ENCODE measurements at regions not wholly inside any gene's neighbourhood (a gene's known extent, or its start where the extent isn't known, plus 50 kb on each side); places are given as distances from the start of the nearest gene placed in this dataset.
"Not testable (repeated sequence)": the region's sequence is repeated elsewhere in the genome, so short reads cannot be mapped to it uniquely, and the experiment has no call there.

DNA sequence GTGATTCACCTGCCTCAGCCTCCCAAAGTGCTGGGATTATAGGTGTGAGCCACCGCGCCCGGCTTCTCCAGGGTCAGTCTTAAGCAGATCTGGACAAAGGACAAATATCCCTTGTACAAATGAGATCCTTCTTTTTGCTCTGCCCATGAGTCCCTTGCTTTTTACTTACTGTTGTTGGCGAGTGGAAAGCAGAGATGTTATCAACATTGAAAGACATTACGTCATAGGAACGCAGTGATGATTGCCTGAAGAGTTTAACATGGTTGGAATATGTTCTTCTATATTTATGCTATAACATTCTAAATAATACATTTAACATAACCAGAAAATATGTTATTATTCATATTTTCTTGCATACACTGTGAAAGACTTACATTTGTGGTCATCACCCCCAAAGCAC is 644.3 kb upstream of the LRRN3 start:
- no peak overlapping the region for H3K9ac ChIP-seq (ENCODE audit: low read depth in 1 of 3, low read length in 3 of 3)
- H3K4me1 ChIP-seq (ENCODE audit: control insufficient read depth in 3 of 3, insufficient read depth in 3 of 3, low read length in 3 of 3) = no peaks in the 10 kb centered on the region
- no peaks in the 10 kb centered on the region for H3K27me3 ChIP-seq (ENCODE audit: control insufficient read depth in 3 of 3, insufficient read depth in 3 of 3, low read length in 3 of 3)
- H3K9me3 ChIP-seq (ENCODE audit: control insufficient read depth in 3 of 3, low read length in 3 of 3) = no peaks in the 10 kb centered on the region
- no peak overlapping the region for H3K27ac ChIP-seq (ENCODE audit: low read depth, low read length)
- H3K36me3 ChIP-seq (ENCODE audit: control insufficient read depth in 3 of 3, insufficient read depth in 3 of 3, low read length in 3 of 3) = no peaks in the 10 kb centered on the region
- H3K4me3 ChIP-seq (ENCODE audit: low read length in 3 of 3) = no peak overlapping the region

DNA sequence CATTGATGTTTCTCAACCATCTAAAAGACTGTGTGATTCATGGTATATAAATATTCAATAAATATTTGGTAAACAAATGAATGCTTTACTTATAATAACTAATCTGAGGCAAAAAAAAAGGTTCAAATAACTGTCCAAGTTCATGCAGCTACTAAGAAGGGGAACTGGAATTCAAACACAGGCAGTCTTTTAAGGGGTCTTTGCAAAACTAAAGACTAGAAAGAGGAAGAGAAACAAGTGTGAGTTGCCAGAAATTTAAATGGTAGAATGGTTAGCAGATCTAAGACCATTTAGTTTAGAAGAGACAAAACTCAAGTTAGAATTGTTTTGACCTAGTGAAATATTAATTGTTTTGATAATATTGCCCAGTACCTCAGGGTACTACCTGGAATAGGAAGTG is 642.0 kb upstream of the LRRN3 start:
- Histone ChIP-seq H3K36me3 (ENCODE audit: control insufficient read depth in 3 of 3, insufficient read depth in 3 of 3, low read length in 3 of 3) (no peaks in the 10 kb centered on the region), H3K9ac (ENCODE audit: low read depth in 1 of 3, low read length in 3 of 3) (no peak overlapping the region), H3K9me3 (ENCODE audit: control insufficient read depth in 3 of 3, low read length in 3 of 3) (no peaks in the 10 kb centered on the region), H3K4me1 (ENCODE audit: control insufficient read depth in 3 of 3, insufficient read depth in 3 of 3, low read length in 3 of 3) (no peaks in the 10 kb centered on the region), H3K27me3 (ENCODE audit: control insufficient read depth in 3 of 3, insufficient read depth in 3 of 3, low read length in 3 of 3) (no peaks in the 10 kb centered on the region), H3K4me3 (ENCODE audit: low read length in 3 of 3) (no peak overlapping the region), H3K27ac (ENCODE audit: low read depth, low read length) (no peak overlapping the region)

- Histone ChIP-seq H3K4me3 (ENCODE audit: low read length in 3 of 3) (no peak overlapping the region), H3K27me3 (ENCODE audit: control insufficient read depth in 3 of 3, insufficient read depth in 3 of 3, low read length in 3 of 3) (no peaks in the 10 kb centered on the region), H3K4me1 (ENCODE audit: control insufficient read depth in 3 of 3, insufficient read depth in 3 of 3, low read length in 3 of 3) (no peaks in the 10 kb centered on the region), H3K9me3 (ENCODE audit: control insufficient read depth in 3 of 3, low read length in 3 of 3) (no peaks in the 10 kb centered on the region), H3K36me3 (ENCODE audit: control insufficient read depth in 3 of 3, insufficient read depth in 3 of 3, low read length in 3 of 3) (no peaks in the 10 kb centered on the region), H3K27ac (ENCODE audit: low read depth, low read length) (no peak overlapping the region), H3K9ac (ENCODE audit: low read depth in 1 of 3, low read length in 3 of 3) (no peak overlapping the region)
Measured at GRCh38 chr7:110454713-110455112, 636.2 kb upstream of the LRRN3 start.

- H3K4me3 ChIP-seq (ENCODE audit: low read length in 3 of 3) = no peak overlapping the region
Measured at GRCh38 chr7:110461621-110462020, 629.3 kb upstream of the LRRN3 start.

GRCh38 chr7:110470420-110470819 is 620.5 kb upstream of the LRRN3 start:
- no peaks in the 10 kb centered on the region for H3K27me3 ChIP-seq (ENCODE audit: control insufficient read depth in 3 of 3, insufficient read depth in 3 of 3, low read length in 3 of 3)
- H3K9ac ChIP-seq (ENCODE audit: low read depth in 1 of 3, low read length in 3 of 3) = no peak overlapping the region
- no peaks in the 10 kb centered on the region for H3K4me1 ChIP-seq (ENCODE audit: control insufficient read depth in 3 of 3, insufficient read depth in 3 of 3, low read length in 3 of 3)
- no peak overlapping the region for H3K4me3 ChIP-seq (ENCODE audit: low read length in 3 of 3)
- no peaks in the 10 kb centered on the region for H3K36me3 ChIP-seq (ENCODE audit: control insufficient read depth in 3 of 3, insufficient read depth in 3 of 3, low read length in 3 of 3)
- H3K27ac ChIP-seq (ENCODE audit: low read depth, low read length) = no peak overlapping the region
- H3K9me3 ChIP-seq (ENCODE audit: control insufficient read depth in 3 of 3, low read length in 3 of 3) = no peaks in the 10 kb centered on the region

More at GRCh38 chr7:110461621-110462020, 629.3 kb upstream of the LRRN3 start:
- H3K27ac ChIP-seq (ENCODE audit: low read depth, low read length) = no peak overlapping the region
- no peaks in the 10 kb centered on the region for H3K36me3 ChIP-seq (ENCODE audit: control insufficient read depth in 3 of 3, insufficient read depth in 3 of 3, low read length in 3 of 3)
- no peaks in the 10 kb centered on the region for H3K4me1 ChIP-seq (ENCODE audit: control insufficient read depth in 3 of 3, insufficient read depth in 3 of 3, low read length in 3 of 3)
- no peaks in the 10 kb centered on the region for H3K9me3 ChIP-seq (ENCODE audit: control insufficient read depth in 3 of 3, low read length in 3 of 3)
- no peaks in the 10 kb centered on the region for H3K27me3 ChIP-seq (ENCODE audit: control insufficient read depth in 3 of 3, insufficient read depth in 3 of 3, low read length in 3 of 3)
- no peak overlapping the region for H3K9ac ChIP-seq (ENCODE audit: low read depth in 1 of 3, low read length in 3 of 3)

GRCh38 chr7:110472419-110472818 is 618.5 kb upstream of the LRRN3 start:
- H3K27me3 ChIP-seq (ENCODE audit: control insufficient read depth in 3 of 3, insufficient read depth in 3 of 3, low read length in 3 of 3); H3K27ac ChIP-seq (ENCODE audit: low read depth, low read length); H3K36me3 ChIP-seq (ENCODE audit: control insufficient read depth in 3 of 3, insufficient read depth in 3 of 3, low read length in 3 of 3); H3K9me3 ChIP-seq (ENCODE audit: control insufficient read depth in 3 of 3, low read length in 3 of 3); H3K4me1 ChIP-seq (ENCODE audit: control insufficient read depth in 3 of 3, insufficient read depth in 3 of 3, low read length in 3 of 3); H3K9ac ChIP-seq (ENCODE audit: low read depth in 1 of 3, low read length in 3 of 3); H3K4me3 ChIP-seq (ENCODE audit: low read length in 3 of 3): not testable (repeated sequence)

DNA sequence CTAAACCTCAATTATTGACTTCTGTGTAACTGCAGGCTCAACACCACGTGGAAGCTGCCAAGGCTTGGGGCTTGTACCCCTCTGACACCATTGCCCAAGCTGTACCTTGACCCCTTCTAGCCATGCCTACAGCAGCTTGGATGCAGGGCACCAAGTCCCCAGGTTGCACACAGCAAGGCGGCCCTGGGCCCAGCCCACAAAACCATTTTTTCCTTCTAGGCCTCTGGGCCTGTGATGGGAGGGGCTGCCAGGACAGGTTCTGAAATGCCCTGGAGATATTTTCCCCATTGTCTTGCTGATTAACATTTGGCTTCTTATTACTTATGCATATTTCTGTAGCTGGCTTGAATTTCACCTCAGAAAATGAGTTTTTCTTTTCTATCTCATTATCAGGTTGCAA is 610.0 kb upstream of the LRRN3 start:
- Histone ChIP-seq H3K9me3 (ENCODE audit: control insufficient read depth in 3 of 3, low read length in 3 of 3) (no peaks in the 10 kb centered on the region), H3K4me3 (ENCODE audit: low read length in 3 of 3) (no peak overlapping the region), H3K27ac (ENCODE audit: low read depth, low read length) (no peak overlapping the region), H3K27me3 (ENCODE audit: control insufficient read depth in 3 of 3, insufficient read depth in 3 of 3, low read length in 3 of 3) (no peaks in the 10 kb centered on the region), H3K4me1 (ENCODE audit: control insufficient read depth in 3 of 3, insufficient read depth in 3 of 3, low read length in 3 of 3) (no peaks in the 10 kb centered on the region), H3K36me3 (ENCODE audit: control insufficient read depth in 3 of 3, insufficient read depth in 3 of 3, low read length in 3 of 3) (no peaks in the 10 kb centered on the region), H3K9ac (ENCODE audit: low read depth in 1 of 3, low read length in 3 of 3) (no peak overlapping the region)

DNA sequence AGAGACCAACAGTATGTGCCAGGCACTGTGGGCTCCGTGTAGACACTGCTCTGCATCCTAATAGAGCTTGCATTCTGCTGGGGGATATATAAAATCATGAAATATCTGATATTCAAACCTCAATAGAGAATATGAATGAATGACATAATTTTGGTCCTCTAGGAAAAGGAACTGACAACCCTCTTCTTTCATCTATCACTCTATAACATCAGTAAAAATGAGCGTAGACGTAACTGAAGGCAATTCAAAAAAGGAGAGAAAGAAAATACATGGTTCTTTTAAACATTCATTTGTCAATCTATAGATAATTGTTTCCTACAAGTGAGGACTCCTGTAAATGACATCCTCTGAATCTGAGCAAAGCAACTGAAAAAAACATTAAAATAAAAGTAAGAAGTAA is 607.4 kb upstream of the LRRN3 start:
- no peaks in the 10 kb centered on the region for H3K4me1 ChIP-seq (ENCODE audit: control insufficient read depth in 3 of 3, insufficient read depth in 3 of 3, low read length in 3 of 3)
- H3K27me3 ChIP-seq (ENCODE audit: control insufficient read depth in 3 of 3, insufficient read depth in 3 of 3, low read length in 3 of 3) = no peaks in the 10 kb centered on the region
- no peaks in the 10 kb centered on the region for H3K9me3 ChIP-seq (ENCODE audit: control insufficient read depth in 3 of 3, low read length in 3 of 3)
- no peak overlapping the region for H3K27ac ChIP-seq (ENCODE audit: low read depth, low read length)
- no peaks in the 10 kb centered on the region for H3K36me3 ChIP-seq (ENCODE audit: control insufficient read depth in 3 of 3, insufficient read depth in 3 of 3, low read length in 3 of 3)
- H3K9ac ChIP-seq (ENCODE audit: low read depth in 1 of 3, low read length in 3 of 3) = no peak overlapping the region
- no peak overlapping the region for H3K4me3 ChIP-seq (ENCODE audit: low read length in 3 of 3)

DNA sequence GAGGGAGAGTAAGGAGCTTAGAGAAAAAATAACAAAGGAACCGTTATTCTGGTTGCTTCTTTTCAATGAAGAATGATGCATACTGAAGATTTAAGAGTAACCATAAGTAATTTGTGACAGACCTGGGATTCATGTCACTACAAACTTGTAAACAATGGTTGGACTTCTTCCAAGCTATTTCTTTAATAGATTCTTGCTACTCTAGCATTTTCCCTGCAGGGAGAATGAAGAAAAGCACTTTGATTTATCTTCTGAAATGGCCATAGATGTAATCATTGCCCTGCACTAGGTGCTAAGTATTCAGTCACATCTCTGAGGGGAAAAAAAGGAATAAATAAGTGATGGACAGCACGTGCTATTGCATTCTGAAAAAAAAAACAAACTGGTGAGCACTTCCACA is 606.6 kb upstream of the LRRN3 start:
- H3K4me3 ChIP-seq (ENCODE audit: low read length in 3 of 3) = no peak overlapping the region
- no peak overlapping the region for H3K9ac ChIP-seq (ENCODE audit: low read depth in 1 of 3, low read length in 3 of 3)
- no peaks in the 10 kb centered on the region for H3K9me3 ChIP-seq (ENCODE audit: control insufficient read depth in 3 of 3, low read length in 3 of 3)
- no peaks in the 10 kb centered on the region for H3K4me1 ChIP-seq (ENCODE audit: control insufficient read depth in 3 of 3, insufficient read depth in 3 of 3, low read length in 3 of 3)
- H3K27ac ChIP-seq (ENCODE audit: low read depth, low read length) = no peak overlapping the region
- H3K36me3 ChIP-seq (ENCODE audit: control insufficient read depth in 3 of 3, insufficient read depth in 3 of 3, low read length in 3 of 3) = no peaks in the 10 kb centered on the region
- no peaks in the 10 kb centered on the region for H3K27me3 ChIP-seq (ENCODE audit: control insufficient read depth in 3 of 3, insufficient read depth in 3 of 3, low read length in 3 of 3)

- H3K4me3 ChIP-seq (ENCODE audit: low read length in 3 of 3) = no peak overlapping the region
- H3K36me3 ChIP-seq (ENCODE audit: control insufficient read depth in 3 of 3, insufficient read depth in 3 of 3, low read length in 3 of 3) = no peaks in the 10 kb centered on the region
- no peaks in the 10 kb centered on the region for H3K27me3 ChIP-seq (ENCODE audit: control insufficient read depth in 3 of 3, insufficient read depth in 3 of 3, low read length in 3 of 3)
- no peaks in the 10 kb centered on the region for H3K9me3 ChIP-seq (ENCODE audit: control insufficient read depth in 3 of 3, low read length in 3 of 3)
- H3K4me1 ChIP-seq (ENCODE audit: control insufficient read depth in 3 of 3, insufficient read depth in 3 of 3, low read length in 3 of 3) = no peaks in the 10 kb centered on the region
- no peak overlapping the region for H3K9ac ChIP-seq (ENCODE audit: low read depth in 1 of 3, low read length in 3 of 3)
- H3K27ac ChIP-seq (ENCODE audit: low read depth, low read length) = no peak overlapping the region
Measured at GRCh38 chr7:110486549-110486948, 604.4 kb upstream of the LRRN3 start.

DNA sequence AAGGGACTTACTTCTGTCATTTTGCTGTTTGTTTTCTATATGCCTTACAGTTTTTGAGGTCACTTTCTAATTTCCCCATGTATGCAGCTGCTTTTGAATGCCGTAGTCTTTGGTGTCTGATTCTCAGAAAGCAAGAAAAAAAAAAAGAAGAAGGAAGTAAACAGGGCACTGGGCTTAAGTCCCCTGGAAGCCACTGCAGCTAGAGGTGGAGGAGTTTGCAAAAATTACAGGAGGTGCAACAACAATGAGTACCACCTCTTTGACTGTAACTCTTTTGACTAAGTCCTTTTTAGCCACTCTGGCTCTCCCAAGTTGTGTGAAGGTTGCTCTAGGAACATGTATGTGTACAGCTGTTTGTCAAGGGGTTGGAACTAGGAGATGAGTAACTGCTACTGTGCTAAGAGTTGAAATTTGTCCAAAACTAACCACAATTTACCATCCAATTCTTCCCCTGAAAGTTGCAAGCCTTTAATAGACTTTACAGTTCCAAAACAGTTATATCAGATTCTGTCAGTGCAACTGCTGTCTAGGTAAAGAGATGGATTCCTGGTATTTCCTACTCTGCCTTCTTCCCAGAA is 588.0 kb upstream of the LRRN3 start:
- Histone ChIP-seq H3K27ac (ENCODE audit: low read depth, low read length) (no peak overlapping the region), H3K4me1 (ENCODE audit: control insufficient read depth in 3 of 3, insufficient read depth in 3 of 3, low read length in 3 of 3) (no peaks in the 10 kb centered on the region), H3K4me3 (ENCODE audit: low read length in 3 of 3) (no peak overlapping the region), H3K9me3 (ENCODE audit: control insufficient read depth in 3 of 3, low read length in 3 of 3) (no peaks in the 10 kb centered on the region), H3K36me3 (ENCODE audit: control insufficient read depth in 3 of 3, insufficient read depth in 3 of 3, low read length in 3 of 3) (no peaks in the 10 kb centered on the region), H3K9ac (ENCODE audit: low read depth in 1 of 3, low read length in 3 of 3) (no peak overlapping the region), H3K27me3 (ENCODE audit: control insufficient read depth in 3 of 3, insufficient read depth in 3 of 3, low read length in 3 of 3) (no peaks in the 10 kb centered on the region)
